Stimulated activated CD8-positive, alpha-beta memory T cell treated with anti-CD3 and anti-CD28 coated beads, Interleukin-15, amount 100 ng/mL, for 48 hours (primary cell): ENCODE measurements at regions not wholly inside any gene's neighbourhood (a gene's known extent, or its start where the extent isn't known, plus 50 kb on each side); places are given as distances from the start of the nearest gene placed in this dataset.

ENCODE experiments used
- DNase-seq, 2 donors: peaks; one replicate each; pipeline ENCODE4 v3.0.0-alpha.2; 2020; ENCODE audit warnings: low read depth in 2 of 2

DNA sequence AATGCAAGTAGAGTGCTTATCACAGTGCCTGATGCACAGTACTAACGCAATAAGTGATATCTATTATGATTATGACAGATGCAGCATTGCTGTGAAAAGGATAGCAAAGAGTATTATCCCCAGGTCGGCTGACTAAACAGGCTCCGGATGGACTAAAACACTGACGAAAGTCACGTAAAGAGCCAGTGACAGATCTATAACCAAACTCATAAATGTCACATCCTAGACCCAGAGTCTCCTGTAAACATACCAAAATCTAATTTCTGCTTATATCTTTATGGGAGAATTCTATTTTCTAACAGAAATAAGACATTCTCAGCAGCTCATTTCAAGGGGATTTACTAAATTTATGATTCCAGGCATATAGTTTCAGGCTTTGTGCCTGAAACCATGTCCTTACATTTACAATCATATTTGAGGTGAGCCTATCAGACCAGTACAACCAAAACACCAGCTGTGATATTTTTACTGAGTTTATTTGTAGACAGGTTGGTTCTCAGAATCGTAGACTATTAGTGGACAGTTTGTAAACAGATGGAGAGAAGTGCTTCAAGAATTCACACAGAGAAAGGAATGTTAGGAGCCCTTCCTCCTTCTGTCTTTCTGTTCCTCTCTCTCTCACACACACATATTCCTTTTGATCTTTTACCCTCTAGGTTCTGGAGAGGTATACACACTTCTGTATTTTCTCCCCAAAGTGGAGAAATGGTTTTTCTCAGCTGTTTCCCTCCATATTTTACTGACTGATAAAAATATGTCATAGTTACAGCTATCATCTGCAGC is 52.4 kb upstream of the WDR26 start:
- no peak for DNase-seq

DNA sequence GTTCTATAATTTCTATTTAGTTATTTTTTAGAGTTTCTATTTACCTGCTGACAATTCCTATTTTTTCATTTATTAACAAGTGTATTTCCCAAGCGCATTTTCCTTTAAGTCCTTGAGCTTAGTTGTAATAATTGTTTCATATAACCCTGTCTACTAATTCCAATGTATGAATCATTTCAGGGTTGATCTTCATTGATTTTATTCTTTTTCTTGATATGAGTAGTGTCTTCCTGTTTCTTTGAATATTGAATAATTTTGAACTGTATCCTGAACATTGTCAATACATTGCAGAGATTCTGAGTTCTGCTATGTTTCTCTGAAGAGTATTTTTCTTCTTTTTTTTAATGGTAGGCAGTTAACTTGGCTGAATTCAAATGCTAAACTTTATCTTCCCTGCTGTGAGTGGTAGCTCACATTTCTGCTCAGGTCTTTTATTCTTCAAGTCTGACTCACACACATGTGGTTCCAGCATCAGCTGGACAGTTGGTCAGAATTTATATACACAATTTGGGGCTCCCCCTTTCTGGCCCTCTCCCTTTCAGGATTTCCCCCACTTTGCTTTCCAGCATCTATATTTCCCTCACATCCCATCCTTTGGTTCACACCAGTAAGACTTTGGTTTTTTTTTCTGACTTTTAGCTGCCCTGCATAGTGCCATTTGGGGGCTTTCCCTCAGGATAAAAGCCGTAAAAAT is 54.4 kb upstream of the WDR26 start:
- no peak for DNase-seq

DNA sequence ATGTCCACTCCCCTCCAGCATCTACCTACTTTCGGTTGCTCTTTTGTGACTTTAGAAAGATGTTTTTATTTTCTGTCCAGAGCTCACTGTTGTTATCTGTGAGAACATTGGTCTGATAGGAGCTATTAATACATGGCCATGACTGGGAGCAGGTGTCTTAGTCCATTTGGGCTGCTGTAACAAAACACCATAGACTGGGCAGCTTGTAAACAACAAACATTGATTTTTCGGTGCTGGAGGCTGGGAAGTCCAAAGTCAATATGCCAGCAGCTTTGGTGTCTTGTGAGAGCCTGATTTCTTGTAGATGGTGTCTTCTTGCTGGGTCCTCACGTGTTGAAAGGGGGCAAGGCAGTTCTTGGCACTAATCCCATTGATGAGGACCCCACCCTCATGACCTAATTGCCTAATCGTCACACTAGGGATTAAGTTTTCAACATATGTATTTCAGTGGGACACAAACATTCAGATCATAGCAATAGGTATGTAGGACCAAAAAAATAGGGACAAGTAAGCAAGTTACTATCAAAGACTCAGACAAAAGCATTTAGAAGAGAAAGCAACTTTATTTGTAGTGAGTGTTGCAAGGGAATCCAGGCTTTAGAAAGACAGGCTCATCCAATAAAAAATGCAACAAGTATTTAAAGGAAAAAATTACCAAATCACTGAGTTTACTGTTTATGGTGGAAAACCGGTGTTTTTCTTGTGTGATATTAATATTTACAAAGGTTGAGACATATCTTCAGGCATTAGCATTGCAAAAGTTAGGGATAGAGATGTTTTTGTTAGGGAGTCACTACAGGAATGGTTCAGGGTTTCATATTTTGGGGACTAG is 55.2 kb upstream of the WDR26 start:
- DNase-seq, result no peak

DNA sequence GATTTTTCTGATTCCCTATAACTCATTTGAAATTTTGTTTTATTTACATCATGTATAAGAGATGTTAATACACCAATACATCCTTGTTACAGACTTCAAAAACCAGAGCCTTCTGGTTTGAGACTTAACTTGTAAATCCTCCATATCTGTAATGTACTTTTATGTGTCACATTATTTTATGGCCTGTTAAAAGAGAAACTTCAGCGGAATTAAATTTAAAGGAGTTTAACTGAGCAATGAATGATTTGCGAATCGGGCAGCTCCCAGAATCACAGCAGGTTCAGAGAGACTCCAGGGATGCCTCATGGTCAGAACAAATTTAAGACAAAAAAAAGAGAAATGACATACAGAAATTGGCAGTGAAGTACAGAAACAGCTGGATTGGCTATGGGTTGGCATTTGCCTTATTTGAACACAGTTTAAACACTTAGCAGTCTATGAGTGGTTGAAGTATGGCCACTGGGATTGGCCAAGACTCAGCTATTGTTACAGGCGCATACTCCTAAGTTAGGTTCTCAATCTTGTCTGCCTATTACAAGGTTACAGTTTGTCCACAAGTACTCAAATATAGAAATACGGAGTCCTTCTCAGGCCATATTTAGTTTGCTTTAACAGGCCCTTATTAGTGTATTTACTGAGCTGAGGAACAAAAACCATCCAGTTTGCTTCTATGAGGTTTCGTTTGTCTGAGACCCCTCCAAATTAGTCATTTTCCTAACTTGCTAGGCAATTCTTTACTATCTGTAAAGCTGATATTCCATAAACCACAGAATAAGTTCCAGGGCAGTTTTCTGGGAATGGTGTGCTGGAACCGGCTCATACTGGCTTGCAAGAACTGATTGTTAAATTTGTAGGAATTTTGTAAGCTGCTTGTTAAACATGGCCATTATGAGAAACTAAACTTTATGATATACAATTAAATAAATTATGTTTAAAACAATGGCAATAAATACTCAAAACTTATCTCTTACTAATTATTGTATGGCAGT is 56.2 kb upstream of the WDR26 start:
- no peak for DNase-seq

DNA sequence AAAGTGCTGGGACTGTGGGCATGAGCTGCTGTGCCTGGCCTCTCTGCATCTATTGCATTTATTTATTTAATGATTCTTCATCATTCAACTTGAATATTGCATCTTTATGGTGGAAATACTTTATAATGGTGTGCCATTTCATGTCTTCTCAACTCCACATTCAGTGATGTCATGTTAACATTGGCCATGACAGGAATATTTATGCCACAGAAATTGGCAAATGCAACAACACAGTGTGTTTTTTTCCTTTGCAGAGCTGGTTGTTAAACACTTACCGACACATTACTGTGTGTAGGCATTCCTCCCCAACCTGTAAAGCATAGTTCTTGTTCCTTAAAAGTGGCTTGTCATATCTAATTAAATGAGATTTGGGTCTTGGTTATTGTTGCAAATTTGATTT is 57.4 kb upstream of the WDR26 start:
- no peak for DNase-seq

DNA sequence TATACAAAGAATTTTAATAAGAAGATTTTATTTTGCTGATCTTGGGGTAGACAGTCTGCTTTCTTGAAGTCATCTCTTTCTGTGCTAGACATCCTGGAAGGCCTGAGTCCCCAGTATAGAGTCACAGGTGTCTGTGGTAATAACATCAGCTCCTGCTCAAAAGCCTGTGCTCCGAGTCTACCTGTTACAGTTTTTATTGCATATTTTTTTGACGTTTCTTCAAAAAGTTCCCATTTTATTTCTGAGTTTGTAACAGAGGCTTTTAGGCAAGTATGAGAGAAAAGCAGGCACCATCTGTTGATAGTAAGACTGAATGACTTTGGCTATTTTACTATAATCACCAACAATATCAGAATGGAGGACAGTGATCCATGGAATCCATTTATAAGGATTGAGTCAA is 58.0 kb upstream of the WDR26 start:
- DNase-seq, result no peak

DNA sequence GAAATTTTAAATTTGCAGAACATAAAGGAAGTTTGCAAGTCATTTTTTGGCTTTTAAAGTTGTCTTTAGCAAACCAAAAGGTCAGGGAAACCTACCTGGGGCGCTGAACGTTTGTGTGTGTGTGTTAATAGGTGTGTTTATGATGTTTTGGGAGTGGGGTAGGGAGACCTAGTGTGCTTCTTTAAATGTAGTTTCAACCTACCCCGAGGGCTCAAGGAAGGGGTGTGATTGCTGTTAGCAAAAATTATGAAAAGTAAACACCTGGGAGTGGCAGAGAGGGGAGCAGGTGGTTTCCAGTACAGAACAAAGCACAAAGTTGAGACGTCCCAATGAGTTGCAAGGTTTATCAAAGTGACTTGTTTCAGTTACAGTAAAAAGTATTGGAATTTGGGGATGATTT is 58.7 kb upstream of the WDR26 start:
- no peak for DNase-seq

DNA sequence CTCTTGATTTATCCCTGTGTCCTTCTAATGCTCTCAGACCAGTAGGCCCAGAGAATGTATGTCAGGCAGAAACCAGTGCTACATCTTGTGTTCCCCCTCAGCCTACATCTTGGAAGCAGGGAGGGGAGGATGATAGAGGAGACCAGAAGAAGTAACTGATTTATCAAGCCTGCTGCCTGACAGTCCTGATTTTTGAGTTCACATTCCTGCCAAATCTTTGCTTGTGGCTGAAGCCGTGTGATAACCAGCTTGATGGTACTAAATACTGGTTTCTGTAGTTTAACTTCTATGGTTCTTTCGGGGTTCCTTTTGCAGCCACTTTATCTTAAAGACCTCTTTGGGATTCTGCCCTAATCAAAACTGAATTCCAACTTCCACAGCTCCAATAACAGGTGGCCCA is 59.7 kb upstream of the WDR26 start:
- no peak for DNase-seq

DNA sequence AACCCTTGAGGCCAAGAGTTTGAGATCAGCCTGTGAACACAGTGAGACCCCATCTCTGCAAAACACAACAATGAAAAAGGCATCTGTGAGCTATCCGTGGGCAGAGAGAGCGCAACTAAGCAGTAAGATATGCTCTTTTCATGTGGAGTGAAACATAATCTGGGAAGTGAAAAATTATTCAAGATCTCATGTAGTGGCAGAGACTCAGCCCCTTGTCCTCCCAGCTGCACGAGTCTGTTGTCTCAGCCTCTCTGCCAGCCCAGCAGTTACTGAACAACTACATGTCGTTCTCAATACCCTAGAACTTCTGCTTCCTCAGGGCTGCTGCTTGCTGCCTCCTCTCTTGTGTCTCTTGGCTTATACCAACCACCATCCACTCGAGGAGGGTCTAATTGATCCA is 61.3 kb upstream of the WDR26 start:
- DNase-seq, result no peak

DNA sequence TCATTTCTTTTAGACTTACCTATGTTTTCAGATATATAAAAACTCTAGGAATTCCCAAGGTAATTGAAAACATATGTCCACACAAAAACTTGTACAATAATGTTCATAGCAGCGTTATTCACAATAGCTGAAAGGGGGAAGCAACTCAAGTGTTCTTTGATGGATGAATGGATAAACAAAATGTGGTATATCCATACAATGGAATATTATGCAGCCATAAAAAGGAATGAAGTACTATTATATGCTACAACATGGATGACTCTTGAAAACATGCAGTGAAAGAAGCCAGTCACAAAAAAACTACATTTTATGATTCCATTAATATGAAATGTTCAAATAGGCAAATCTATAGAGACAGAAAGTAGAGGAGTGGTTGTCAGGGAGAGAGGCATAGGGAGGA is 62.2 kb upstream of the WDR26 start:
- no peak for DNase-seq

DNA sequence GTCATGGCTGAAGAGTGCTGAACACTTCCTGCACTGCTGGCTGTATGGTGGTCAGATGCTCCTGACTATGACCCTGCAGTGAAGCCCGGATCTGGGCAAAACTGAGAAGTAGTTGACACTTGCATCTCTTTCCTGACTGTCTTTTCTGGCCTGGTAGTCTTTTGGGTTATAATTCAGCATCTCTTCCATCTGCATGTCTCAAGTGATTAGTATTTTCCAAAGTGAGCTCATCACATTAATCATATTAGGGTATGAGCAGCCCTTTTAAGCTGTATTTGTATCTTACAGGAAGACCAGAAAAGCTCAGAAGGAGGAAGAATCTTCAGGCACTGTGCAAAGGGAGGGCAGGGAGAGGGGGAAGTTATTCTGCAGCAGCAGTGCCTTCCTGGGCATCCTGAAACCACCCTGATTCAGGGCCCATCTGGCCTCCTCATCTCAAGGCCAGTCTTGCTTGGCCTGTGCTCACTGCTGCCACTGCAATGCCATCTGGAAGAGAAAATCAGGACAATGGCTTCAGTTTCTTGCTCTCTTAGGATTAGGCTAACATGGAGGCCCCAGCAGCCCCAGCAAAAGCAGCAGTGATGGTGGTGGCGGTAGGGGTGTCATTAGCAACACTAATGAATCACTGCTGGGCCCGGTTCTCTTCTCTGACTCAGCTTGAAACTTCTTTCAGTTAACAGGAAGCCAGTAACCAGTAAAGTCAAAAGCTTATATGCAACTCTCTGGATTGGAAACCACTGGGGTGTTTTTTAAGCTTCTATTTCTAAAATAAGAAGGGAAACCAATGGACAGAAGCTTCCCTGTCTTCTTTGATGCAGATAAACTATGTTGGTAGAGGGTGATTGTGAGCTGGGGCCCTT is 63.3 kb upstream of the WDR26 start:
- DNase-seq, result peak; percentile 65 to 66

DNA sequence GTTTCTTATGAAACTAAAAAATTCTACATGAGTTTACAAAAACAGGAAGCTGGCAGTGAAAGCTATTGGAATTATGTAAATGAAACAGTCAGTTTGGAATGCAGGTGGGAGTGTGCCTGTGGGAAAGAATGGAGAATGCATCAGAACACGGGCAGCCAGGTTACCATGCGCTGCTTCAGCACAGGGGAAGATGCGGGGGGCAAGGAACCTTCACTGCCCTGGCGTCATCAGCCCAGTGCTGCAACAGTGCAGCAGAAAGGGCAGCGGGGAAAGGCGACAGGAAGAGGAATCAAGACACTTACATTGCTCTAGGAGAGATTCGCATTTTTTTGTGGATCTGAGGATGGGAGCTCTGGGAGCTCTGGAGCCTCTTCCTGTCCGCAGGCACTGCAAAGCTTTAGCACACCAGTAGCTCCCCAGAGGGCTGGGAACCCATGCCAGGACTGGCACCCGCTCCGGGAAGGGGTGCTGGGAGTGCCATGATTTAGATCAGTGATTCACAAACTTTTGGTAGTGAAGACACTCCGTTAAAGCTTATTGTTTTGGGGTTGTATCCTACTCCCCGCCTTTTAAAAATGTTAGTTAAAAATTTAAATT is 64.1 kb upstream of the WDR26 start:
- no peak for DNase-seq

DNA sequence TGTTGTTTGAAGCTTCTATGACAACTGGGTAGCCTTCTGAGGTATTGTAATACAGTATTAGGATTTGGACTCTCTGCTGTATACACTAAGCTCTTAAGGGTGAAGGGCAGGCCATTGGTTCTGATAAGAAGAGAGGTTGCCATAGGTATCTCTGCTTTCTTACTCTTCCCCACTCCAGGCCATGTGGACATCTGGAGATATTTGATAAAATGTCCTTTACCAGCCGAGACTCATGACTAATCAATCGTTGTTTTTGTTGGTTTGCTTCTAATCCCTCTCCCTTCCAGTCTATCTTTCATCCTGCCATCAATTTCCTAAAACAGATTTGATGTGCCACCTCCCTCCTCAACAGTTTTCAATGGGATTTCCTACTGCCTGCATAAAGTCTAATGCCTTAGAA is 64.6 kb upstream of the WDR26 start:
- DNase-seq, result no peak

DNA sequence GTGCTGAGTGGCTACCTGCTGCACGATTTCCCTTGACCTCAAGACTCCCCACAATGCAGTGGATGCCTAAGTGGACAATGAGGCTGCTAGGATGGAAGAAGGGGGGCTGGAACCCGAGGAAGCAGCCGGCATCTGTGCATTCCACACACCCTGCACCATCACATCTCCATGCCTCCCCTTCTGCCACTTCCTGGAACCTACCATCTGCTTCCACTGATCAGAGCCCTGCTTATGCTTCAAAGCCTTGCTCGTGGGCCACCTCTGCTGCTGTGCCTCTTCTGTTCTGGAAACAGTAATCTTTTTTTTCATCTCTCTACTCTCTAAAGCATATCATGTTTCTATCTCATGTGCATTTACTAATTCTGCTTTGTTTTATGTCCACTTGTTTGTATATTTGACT is 66.2 kb upstream of the WDR26 start:
- DNase-seq, result no peak

DNA sequence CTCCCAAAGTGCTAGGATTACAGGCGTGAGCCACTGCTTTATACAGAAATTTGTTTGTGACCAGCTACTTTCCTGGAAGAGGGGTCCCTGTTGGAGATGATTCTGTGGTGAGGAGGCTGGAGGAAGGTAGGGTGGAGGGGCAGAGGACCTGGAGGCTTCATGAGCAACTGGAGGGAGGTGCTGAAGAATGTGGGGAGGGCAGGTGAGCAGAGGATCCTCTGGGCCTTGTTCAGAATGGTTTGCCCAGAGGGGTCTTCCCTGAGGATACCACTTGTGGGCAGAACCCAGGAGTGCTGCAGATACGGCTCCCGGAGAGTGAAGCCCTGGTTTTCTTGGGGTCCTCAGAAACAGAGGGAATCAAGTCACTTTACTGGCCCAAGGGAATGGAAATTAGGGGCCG is 67.2 kb upstream of the WDR26 start:
- no peak for DNase-seq

DNA sequence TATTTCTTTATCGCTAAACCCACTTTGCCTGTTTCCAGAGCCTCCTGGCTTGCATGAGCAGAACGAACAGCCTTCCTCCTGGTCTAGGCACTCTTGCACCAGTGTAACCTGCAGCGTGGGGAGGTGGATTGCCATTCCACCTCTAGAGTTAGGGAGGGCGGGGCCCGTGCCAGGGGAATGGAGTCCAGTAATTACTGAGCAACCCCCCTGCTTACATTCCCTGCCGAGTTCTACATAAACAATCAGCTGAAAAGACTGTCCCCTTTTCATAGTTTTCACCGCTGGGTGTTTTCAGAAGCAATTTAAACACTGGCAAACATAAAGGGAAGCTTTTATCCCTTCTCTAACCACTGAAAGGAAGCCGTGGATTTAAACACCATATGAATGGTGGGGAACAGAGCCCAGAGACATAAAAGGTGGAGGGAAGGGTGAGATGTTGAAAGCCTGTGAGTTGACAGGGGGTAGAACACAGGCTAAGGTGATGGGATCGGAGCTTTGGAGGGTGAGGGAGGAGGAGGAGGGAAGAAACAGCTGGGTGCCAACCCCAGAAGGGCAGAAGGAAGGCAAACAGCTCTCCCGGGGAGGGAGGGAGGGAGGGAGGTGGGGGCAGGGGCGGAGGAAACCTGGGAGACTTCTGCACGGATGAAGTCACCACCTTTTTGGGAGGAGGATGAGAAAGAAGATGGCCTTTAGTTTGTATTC is 68.0 kb upstream of the WDR26 start:
- no peak for DNase-seq

DNA sequence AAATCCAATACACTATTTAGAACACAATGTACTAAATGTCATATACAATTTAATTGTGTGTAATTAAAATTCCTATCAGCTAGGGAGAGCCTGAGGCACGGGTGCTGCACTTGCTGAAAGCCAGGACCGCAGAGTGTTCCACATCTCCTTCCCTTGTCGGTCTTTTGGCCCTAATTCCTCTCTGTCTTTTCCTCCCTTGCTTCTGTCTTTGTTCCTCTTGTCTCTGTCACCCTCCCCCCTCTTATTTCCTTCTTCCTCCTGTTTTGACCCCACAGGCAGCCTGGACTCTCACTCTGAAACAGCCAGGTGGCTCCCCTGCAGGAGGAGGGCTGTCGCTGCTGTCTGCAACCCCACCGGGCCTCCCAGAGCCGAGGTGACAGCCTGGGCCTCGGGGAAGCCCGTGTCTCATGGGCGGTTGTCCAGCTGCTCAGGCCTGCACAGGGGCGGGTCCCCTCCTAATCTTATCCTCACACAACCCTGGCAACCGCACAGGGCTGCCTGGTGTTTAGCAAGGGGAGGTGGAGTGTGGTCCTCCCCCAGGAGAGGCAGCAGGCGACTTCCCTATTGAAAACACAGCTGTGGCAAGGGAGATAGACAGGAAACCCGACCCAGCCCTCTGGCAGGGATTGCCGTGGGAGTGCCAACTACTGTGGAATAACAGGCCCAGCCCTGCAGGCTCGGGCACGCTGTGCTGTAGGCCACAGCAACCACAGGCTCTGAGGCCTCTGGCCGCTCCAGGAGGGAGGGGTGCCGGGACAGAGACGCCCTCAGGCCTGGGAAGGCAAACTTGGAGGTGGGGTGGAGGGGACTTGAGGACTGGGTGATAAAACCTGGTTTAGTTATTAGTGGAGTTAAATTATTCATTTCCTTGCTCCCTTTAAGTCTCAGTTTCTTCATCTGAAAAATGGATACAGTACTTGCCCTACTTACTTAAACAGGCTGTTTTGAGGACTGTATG is 68.8 kb upstream of the WDR26 start:
- no peak for DNase-seq

DNA sequence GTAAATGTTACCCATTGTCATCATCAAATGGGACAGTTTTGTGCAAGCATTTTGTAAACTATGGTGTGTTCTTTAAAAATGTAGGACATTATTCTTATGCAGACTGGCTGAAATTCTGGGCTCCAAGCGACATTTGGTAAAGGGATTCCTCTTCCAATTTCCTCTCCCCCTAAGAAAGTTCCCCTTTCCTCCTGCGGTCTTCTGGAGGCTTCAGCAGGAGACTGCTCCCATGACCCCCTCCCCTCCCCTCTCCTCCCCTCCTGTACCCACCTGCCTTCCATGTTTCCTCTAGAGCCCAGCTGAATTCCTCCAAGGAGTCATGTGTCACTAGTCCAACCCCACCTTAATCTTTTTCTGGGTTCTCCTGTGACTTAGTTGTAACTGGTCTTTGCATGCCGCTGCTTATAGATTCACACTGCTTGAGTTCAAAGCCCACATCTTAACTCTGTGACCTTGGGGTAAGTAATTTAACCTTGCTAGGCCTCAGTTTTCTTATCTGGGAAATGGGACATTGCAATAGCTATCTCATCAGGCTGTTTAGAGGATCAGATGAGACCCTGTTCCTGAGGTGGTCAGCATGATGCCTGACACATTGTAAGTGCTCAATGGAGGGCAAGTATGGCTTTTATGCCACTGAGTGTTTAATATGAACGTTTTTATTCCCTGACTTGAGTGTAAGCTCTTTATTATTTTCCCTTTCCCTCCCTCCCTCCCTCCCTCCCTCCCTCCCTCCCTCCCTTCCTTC is 69.9 kb upstream of the WDR26 start:
- no peak for DNase-seq
